ENCODE measurements at regions not wholly inside any gene's neighbourhood (a gene's known extent, or its start where the extent isn't known, plus 50 kb on each side); places are given as distances from the start of the nearest gene placed in this dataset.

GRCh38 chr2:222013889-222014288 lies 284.9 kb downstream of the PAX3 start:
- 54 to 95% (median 89%) methylated on average over 3 of the region's 3 CpGs for WGBS, 5 donors
- H3K4me1 ChIP-seq = no peaks in the 10 kb centered on the region

GRCh38 chr2:222000326-222000725 lies 298.5 kb downstream of the PAX3 start:
- intact Hi-C loops (cut with DNase I; ENCODE audit: low total_unique reads) = no loop called here
- Histone ChIP-seq H3K4me3 (no peak overlapping the region), H3K9me3 (no peaks in the 10 kb centered on the region), H3K27me3 (replicated peaks in 1 of 7) (peaks cover 0 to 4% (median 0%) of the 10 kb centered on the region in 7 donors), H3K36me3 (no peaks in the 10 kb centered on the region), H3K4me1 (no peaks in the 10 kb centered on the region), H3K27ac (no peak overlapping the region)
- 83 to 88% (median 84%) methylated on average over 3 of the region's 3 CpGs for WGBS, 5 donors
- TF ChIP-seq CTCF (IDR thresholded peaks at IDR 0.05 in 8 of 11, conservative IDR thresholded peaks at IDR 0.05 in 3 of 11) (no peak), POLR2AphosphoS5 (IDR thresholded peaks at IDR 0.05) (no peak), POLR2A (IDR thresholded peaks at IDR 0.05) (no peak)
- no peak for DNase-seq

More at GRCh38 chr2:222013889-222014288, 284.9 kb downstream of the PAX3 start:
- TF ChIP-seq CTCF (IDR thresholded peaks at IDR 0.05 in 8 of 11, conservative IDR thresholded peaks at IDR 0.05 in 3 of 11) (no peak), POLR2AphosphoS5 (IDR thresholded peaks at IDR 0.05) (no peak), POLR2A (IDR thresholded peaks at IDR 0.05) (no peak)
- DNase-seq = no peak
- Histone ChIP-seq H3K4me3 (no peak overlapping the region), H3K36me3 (no peaks in the 10 kb centered on the region), H3K9me3 (no peaks in the 10 kb centered on the region), H3K27ac (no peak overlapping the region), H3K27me3 (replicated peaks in 1 of 7) (peaks cover 0 to 14% (median 0%) of the 10 kb centered on the region in 7 donors)
- intact Hi-C loops (cut with DNase I; ENCODE audit: low total_unique reads) = no loop called here

GRCh38 chr2:221999717-222000116 lies 299.1 kb downstream of the PAX3 start:
- no peak overlapping the region for H3K4me3 ChIP-seq
- H3K36me3 ChIP-seq = no peaks in the 10 kb centered on the region
- H3K27me3 ChIP-seq (replicated peaks in 1 of 7) = peaks cover 0 to 4% (median 0%) of the 10 kb centered on the region in 7 donors
- H3K9me3 ChIP-seq = no peaks in the 10 kb centered on the region
- TF ChIP-seq CTCF (IDR thresholded peaks at IDR 0.05 in 8 of 11, conservative IDR thresholded peaks at IDR 0.05 in 3 of 11) (no peak), POLR2A (IDR thresholded peaks at IDR 0.05) (no peak), POLR2AphosphoS5 (IDR thresholded peaks at IDR 0.05) (no peak)
- no peak for DNase-seq
- no peaks in the 10 kb centered on the region for H3K4me1 ChIP-seq
- intact Hi-C loops (cut with DNase I; ENCODE audit: low total_unique reads) = no loop called here
- H3K27ac ChIP-seq = no peak overlapping the region
- WGBS, 5 donors = 73 to 86% (median 82%) methylated on average over 6 of the region's 6 CpGs

GRCh38 chr2:221999166-221999565 lies 299.6 kb downstream of the PAX3 start:
- 20 to 24% (median 23%) methylated on average over 2 of the region's 2 CpGs for WGBS, 5 donors
- Histone ChIP-seq H3K27ac (no peak overlapping the region), H3K36me3 (no peaks in the 10 kb centered on the region), H3K4me1 (no peaks in the 10 kb centered on the region), H3K27me3 (replicated peaks in 1 of 7) (peaks cover 0 to 4% (median 0%) of the 10 kb centered on the region in 7 donors), H3K9me3 (no peaks in the 10 kb centered on the region), H3K4me3 (no peak overlapping the region)
- no peak for TF ChIP-seq POLR2AphosphoS5 (IDR thresholded peaks at IDR 0.05)
- TF ChIP-seq POLR2A (IDR thresholded peaks at IDR 0.05) = no peak
- no peak for TF ChIP-seq CTCF (IDR thresholded peaks at IDR 0.05 in 8 of 11, conservative IDR thresholded peaks at IDR 0.05 in 3 of 11)
- DNase-seq = no peak
- intact Hi-C loops (cut with DNase I; ENCODE audit: low total_unique reads) = no loop called here
